ENCODE measurements at regions not wholly inside any gene's neighbourhood (a gene's known extent, or its start where the extent isn't known, plus 50 kb on each side); places are given as distances from the start of the nearest gene placed in this dataset.
"Not testable (repeated sequence)": the region's sequence is repeated elsewhere in the genome, so short reads cannot be mapped to it uniquely, and the experiment has no call there.

- DNase-seq (ENCODE audit: low spot score) = not testable (repeated sequence)
These were observed 52.2 kb downstream of the HOXC4 start for GRCh38 chr12:54105809-54106208.

DNA sequence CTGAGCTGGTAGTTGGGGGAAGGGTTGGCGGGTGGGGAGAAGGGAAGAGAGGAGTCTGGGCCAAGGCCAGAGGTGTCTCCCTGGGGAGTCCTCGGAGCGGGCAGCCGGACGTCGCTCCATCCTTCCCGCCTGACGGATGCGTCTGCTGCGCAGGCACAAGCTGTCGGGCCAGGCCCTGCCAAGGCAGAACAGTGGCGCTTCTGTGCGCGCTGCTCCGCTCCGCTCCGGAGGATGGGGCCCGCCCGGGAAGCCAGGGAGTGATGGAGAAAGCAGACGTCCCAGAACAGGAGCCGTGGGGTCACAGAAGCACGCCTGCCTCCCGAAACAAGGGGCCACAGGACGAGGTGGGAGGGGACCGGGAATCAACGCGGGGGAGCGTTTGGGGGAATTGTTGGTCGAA, 52.6 kb downstream of the HOXC4 start:
- DNase-seq (ENCODE audit: low spot score) = not testable (repeated sequence)

- DNase-seq (ENCODE audit: low spot score) = not testable (repeated sequence)
These were observed 53.4 kb downstream of the HOXC4 start for GRCh38 chr12:54106803-54107579.

- not testable (repeated sequence) for DNase-seq (ENCODE audit: low spot score)
These were observed 58.7 kb downstream of the HOXC4 start for GRCh38 chr12:54112336-54112735.

- DNase-seq (ENCODE audit: low spot score) = peak; percentile 55
These were observed 62.4 kb downstream of the HOXC4 start for GRCh38 chr12:54116055-54116454.

GRCh38 chr12:54117392-54117791, 63.8 kb downstream of the HOXC4 start:
- not testable (repeated sequence) for DNase-seq (ENCODE audit: low spot score)

GRCh38 chr12:54119082-54119481, 65.4 kb downstream of the HOXC4 start:
- DNase-seq (ENCODE audit: low spot score) = not testable (repeated sequence)

GRCh38 chr12:54123981-54124380, 64.8 kb downstream of the SMUG1 start:
- not testable (repeated sequence) for DNase-seq (ENCODE audit: low spot score)

- DNase-seq (ENCODE audit: low spot score) = not testable (repeated sequence)
These were observed 63.1 kb downstream of the SMUG1 start for GRCh38 chr12:54125708-54126028.

GRCh38 chr12:54126029-54126695, 62.6 kb downstream of the SMUG1 start:
- no peak for DNase-seq (ENCODE audit: low spot score)

GRCh38 chr12:54126696-54127537, 61.9 kb downstream of the SMUG1 start:
- no peak for DNase-seq (ENCODE audit: low spot score)

GRCh38 chr12:54127538-54128259, 61.1 kb downstream of the SMUG1 start:
- DNase-seq (ENCODE audit: low spot score) = no peak

DNA sequence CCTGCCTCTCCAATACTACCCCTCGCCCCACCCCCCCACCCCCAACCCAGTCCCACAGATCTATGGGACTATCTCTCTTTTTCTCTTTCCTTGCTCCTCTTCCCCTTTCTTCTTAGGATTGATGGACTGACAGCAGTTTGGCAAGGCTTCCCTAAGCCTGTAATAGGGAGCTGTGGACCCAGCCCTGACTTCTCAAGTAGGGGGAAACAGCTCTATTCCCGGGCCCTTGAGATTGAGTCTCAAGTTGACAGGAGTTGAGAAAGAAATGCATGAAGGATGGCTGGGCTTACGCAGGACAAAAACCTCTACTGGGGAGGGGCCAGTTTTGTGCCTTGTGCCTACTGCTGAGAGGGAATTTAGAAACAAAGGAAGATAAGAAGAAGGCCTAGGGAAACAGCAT, 60.4 kb downstream of the SMUG1 start:
- no peak for DNase-seq (ENCODE audit: low spot score)

DNA sequence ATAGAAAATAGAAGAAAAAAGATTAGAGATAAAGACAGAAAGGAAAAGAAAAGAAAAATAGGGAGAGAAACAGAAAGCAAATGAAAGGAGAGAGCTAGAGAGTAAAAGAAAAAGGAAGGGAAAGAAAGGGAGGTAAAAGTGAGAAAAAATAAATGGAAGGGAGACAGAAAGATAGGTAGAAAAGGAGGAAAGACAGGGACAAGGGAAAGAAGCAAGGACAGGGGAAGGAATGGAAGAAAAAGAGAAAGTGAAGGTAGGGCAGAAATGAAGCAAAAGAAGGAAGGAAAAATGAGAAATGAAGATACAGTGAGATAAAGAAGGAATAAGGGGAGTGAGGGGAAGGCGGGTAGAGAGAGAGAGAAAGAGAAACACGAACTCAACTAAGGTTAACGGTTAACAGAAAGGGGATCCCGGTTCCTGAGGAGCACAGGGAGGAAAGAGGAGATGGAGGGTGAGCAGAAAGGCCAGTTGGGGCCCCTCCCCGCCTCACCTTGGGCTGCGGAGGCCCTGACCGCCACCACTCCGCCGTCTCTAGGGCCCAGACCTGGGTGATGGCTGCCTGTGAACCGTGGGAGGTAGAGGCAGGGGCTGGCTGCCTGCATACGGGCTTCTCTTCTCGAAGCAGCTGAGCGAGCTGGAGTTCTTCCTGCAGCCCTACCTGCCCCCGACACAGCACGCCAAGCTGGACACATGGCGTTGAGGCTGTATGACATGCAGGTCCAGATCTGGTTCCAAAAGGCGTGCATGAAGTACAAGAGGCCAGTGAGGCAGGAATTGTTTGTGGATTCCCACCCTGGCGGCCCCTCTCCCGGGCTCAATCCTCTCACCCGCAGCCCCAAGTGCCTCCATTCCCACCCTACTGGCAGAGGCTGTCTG, 59.5 kb downstream of the SMUG1 start:
- no peak for DNase-seq (ENCODE audit: low spot score)

Data from HT-29 (cell line).